Trophoblast cell (in vitro differentiated cells and primary cell): ENCODE measurements at regions not wholly inside any gene's neighbourhood (a gene's known extent, or its start where the extent isn't known, plus 50 kb on each side); places are given as distances from the start of the nearest gene placed in this dataset.
A peak's percentile ranks its signal among the peaks of the same experiment; 100 is the strongest.

Experiments
- DNase-seq, 2 donors: peaks; one replicate each; pipeline ENCODE4 v3.0.0-alpha.2; 2016
- H2AFZ ChIP-seq: 2 replicates; pipeline ENCODE4 v1.6.1; 2013; ENCODE audit warnings: low read length, moderate library complexity, mild to moderate bottlenecking; ENCODE audit not compliant: insufficient read depth, poor library complexity
- H2AK5ac ChIP-seq: 2 replicates; pipeline ENCODE4 v1.6.1; 2013; ENCODE audit warnings: mild to moderate bottlenecking, low read length
- H2BK120ac ChIP-seq: 2 replicates; pipeline ENCODE4 v1.6.1; 2013; ENCODE audit warnings: low read length, mild to moderate bottlenecking, moderate library complexity; ENCODE audit not compliant: insufficient read depth, poor library complexity
- H2BK12ac ChIP-seq: 2 replicates; pipeline ENCODE4 v1.6.1; 2013; ENCODE audit warnings: mild to moderate bottlenecking, low read length, moderate library complexity
- H2BK5ac ChIP-seq: 2 replicates; pipeline ENCODE4 v1.6.1; 2013; ENCODE audit warnings: low read length, low read depth, moderate library complexity, mild to moderate bottlenecking; ENCODE audit not compliant: poor library complexity
- H3K14ac ChIP-seq: 2 replicates; pipeline ENCODE4 v1.6.1; 2013; ENCODE audit warnings: mild to moderate bottlenecking, low read length
- H3K18ac ChIP-seq: 2 replicates; pipeline ENCODE4 v1.6.1; 2013; ENCODE audit warnings: mild to moderate bottlenecking, low read length
- H3K23ac ChIP-seq: 2 replicates; pipeline ENCODE4 v1.6.1; 2013; ENCODE audit warnings: low read length
- H3K27ac ChIP-seq: 2 replicates; pipeline ENCODE4 v1.5.1; 2013; ENCODE audit warnings: low read depth, mild to moderate bottlenecking, inconsistent platforms, low read length, moderate library complexity
- H3K27me3 ChIP-seq: 2 replicates; pipeline ENCODE4 v1.6.1; 2013; ENCODE audit warnings: inconsistent platforms, mild to moderate bottlenecking, low read length, moderate library complexity; ENCODE audit not compliant: insufficient read depth
- H3K36me3 ChIP-seq, 2 experiments: 1 replicate in 1 of 2; 2 replicates in 1 of 2; pipeline ENCODE4 v1.6.1; 2013; ENCODE audit warnings: low read length in 2 of 2, mild to moderate bottlenecking in 2 of 2, moderate library complexity in 1 of 2; ENCODE audit not compliant: insufficient read depth in 2 of 2, control insufficient read depth in 1 of 2
- H3K4ac ChIP-seq: 2 replicates; pipeline ENCODE4 v1.6.1; 2013; ENCODE audit warnings: low read depth, mild to moderate bottlenecking, low read length, moderate library complexity
- H3K4me1 ChIP-seq, 2 experiments: 1 replicate in 1 of 2; 2 replicates in 1 of 2; pipeline ENCODE4 v1.6.1; 2013; ENCODE audit warnings: low read length in 2 of 2, mild to moderate bottlenecking in 2 of 2, moderate library complexity in 1 of 2; ENCODE audit not compliant: insufficient read depth in 2 of 2, control insufficient read depth in 1 of 2
- H3K4me2 ChIP-seq: 2 replicates; pipeline ENCODE4 v1.6.1; 2013; ENCODE audit warnings: inconsistent platforms, mild to moderate bottlenecking, low read length, moderate library complexity
- H3K4me3 ChIP-seq: 2 replicates; pipeline ENCODE4 v1.5.1; 2013; ENCODE audit warnings: mild to moderate bottlenecking, low read depth, low read length, inconsistent platforms
- H3K79me1 ChIP-seq: one replicate; pipeline ENCODE4 v1.6.1; 2013; ENCODE audit warnings: low read length
- H3K79me2 ChIP-seq: 2 replicates; pipeline ENCODE4 v1.6.1; 2013; ENCODE audit warnings: low read length, mild to moderate bottlenecking; ENCODE audit not compliant: control insufficient read depth, insufficient read depth, poor library complexity
- H3K9ac ChIP-seq: 2 replicates; pipeline ENCODE4 v1.6.1; 2013; ENCODE audit warnings: mild to moderate bottlenecking, low read length
- H3K9me3 ChIP-seq: 2 replicates; pipeline ENCODE4 v1.6.1; 2013; ENCODE audit warnings: low read depth, mild to moderate bottlenecking, control low read depth, inconsistent platforms, low read length; ENCODE audit not compliant: insufficient read depth
- H4K12ac ChIP-seq: 2 replicates; pipeline ENCODE4 v1.6.1; 2013; ENCODE audit warnings: low read depth, mild to moderate bottlenecking, low read length, moderate library complexity
- H4K8ac ChIP-seq: 2 replicates; pipeline ENCODE4 v1.6.1; 2013; ENCODE audit warnings: low read depth, mild to moderate bottlenecking, low read length, moderate library complexity
- H4K91ac ChIP-seq: one replicate; pipeline ENCODE4 v1.6.1; 2013; ENCODE audit warnings: low read depth, mild to moderate bottlenecking, low read length, moderate library complexity
- WGBS: extraction: QIAGEN DNeasy Blood & Tissue Kit; methylation state at CpG from one replicate; pipeline ENCODE4 v1.1.7; 2013; ENCODE audit warnings: missing lambda C conversion rate; ENCODE audit not compliant: insufficient read length, insufficient coverage; ENCODE audit errors: extremely low coverage; 5-methylcytosine and 5-hydroxymethylcytosine counted together

GRCh38 chr11:106277484-106277883, 200.0 kb downstream of the AASDHPPT start:
- DNase-seq: no peak
- H3K14ac ChIP-seq: no peak overlapping the region
- no peaks in the 10 kb centered on the region for H3K36me3 ChIP-seq
- no peaks in the 10 kb centered on the region for H3K79me2 ChIP-seq
- H3K4me2 ChIP-seq: no peak overlapping the region
- no peak overlapping the region for H4K91ac ChIP-seq
- H3K79me1 ChIP-seq: no peaks in the 10 kb centered on the region
- no peak overlapping the region for H4K8ac ChIP-seq
- no peak overlapping the region for H2BK5ac ChIP-seq
- no peak overlapping the region for H3K4me3 ChIP-seq
- H3K4ac ChIP-seq: no peak overlapping the region
- no peak overlapping the region for H2BK12ac ChIP-seq
- no peak overlapping the region for H3K9ac ChIP-seq
- H3K23ac ChIP-seq: no peak overlapping the region
- H3K9me3 ChIP-seq: no peaks in the 10 kb centered on the region
- no peak overlapping the region for H3K27ac ChIP-seq
- H2BK120ac ChIP-seq: no peak overlapping the region
- H4K12ac ChIP-seq: no peak overlapping the region
- no peak overlapping the region for H2AFZ ChIP-seq
- no peak overlapping the region for H3K18ac ChIP-seq
- no peak overlapping the region for H2AK5ac ChIP-seq
- H3K4me1 ChIP-seq: peaks cover 0 to 3% of the 10 kb centered on the region in 2 experiments
- H3K27me3 ChIP-seq: no peaks in the 10 kb centered on the region

- Histone ChIP-seq H4K91ac (no peak overlapping the region), H3K9me3 (no peaks in the 10 kb centered on the region), H4K12ac (no peak overlapping the region), H2BK5ac (no peak overlapping the region), H3K36me3 (no peaks in the 10 kb centered on the region), H3K79me1 (no peaks in the 10 kb centered on the region), H3K27ac (no peak overlapping the region), H2BK12ac (no peak overlapping the region), H2AFZ (no peak overlapping the region), H3K18ac (no peak overlapping the region), H3K4me1 (peaks cover 0 to 3% of the 10 kb centered on the region in 2 experiments), H3K9ac (no peak overlapping the region), H3K4me3 (no peak overlapping the region), H2AK5ac (no peak overlapping the region), H3K23ac (no peak overlapping the region), H3K4me2 (no peak overlapping the region), H3K14ac (no peak overlapping the region), H3K27me3 (no peaks in the 10 kb centered on the region), H2BK120ac (no peak overlapping the region), H3K4ac (no peak overlapping the region), H4K8ac (no peak overlapping the region), H3K79me2 (no peaks in the 10 kb centered on the region)
- peak in 1 of 2 donors; percentile 77 for DNase-seq
Measured at GRCh38 chr11:106278391-106278790, 200.9 kb downstream of the AASDHPPT start.

GRCh38 chr11:106280036-106280435, 202.6 kb downstream of the AASDHPPT start:
- Histone ChIP-seq H3K18ac (no peak overlapping the region), H3K4me2 (no peak overlapping the region), H3K36me3 (no peaks in the 10 kb centered on the region), H4K8ac (no peak overlapping the region), H2BK5ac (no peak overlapping the region), H3K14ac (no peak overlapping the region), H3K23ac (no peak overlapping the region), H3K79me1 (no peaks in the 10 kb centered on the region), H2BK12ac (no peak overlapping the region), H3K27ac (no peak overlapping the region), H4K91ac (no peak overlapping the region), H4K12ac (no peak overlapping the region), H3K27me3 (no peaks in the 10 kb centered on the region), H3K9ac (no peak overlapping the region), H3K4ac (no peak overlapping the region), H2AK5ac (no peak overlapping the region), H2AFZ (no peak overlapping the region), H3K79me2 (no peaks in the 10 kb centered on the region), H2BK120ac (no peak overlapping the region), H3K4me1 (peaks cover 0 to 3% of the 10 kb centered on the region in 2 experiments), H3K4me3 (no peak overlapping the region), H3K9me3 (no peaks in the 10 kb centered on the region)
- WGBS: no CpG with 5 or more reads among the region's 1 CpG
- DNase-seq: no peak

- H4K91ac ChIP-seq: no peak overlapping the region
- no peak overlapping the region for H4K12ac ChIP-seq
- no peaks in the 10 kb centered on the region for H3K79me2 ChIP-seq
- H2AFZ ChIP-seq: no peak overlapping the region
- H3K27me3 ChIP-seq: no peaks in the 10 kb centered on the region
- H2AK5ac ChIP-seq: peak overlapping the region; percentile 9
- H3K9ac ChIP-seq: no peak overlapping the region
- no peaks in the 10 kb centered on the region for H3K79me1 ChIP-seq
- H3K9me3 ChIP-seq: no peaks in the 10 kb centered on the region
- H4K8ac ChIP-seq: no peak overlapping the region
- peak overlapping the region; percentile 21 for H2BK5ac ChIP-seq
- no peak overlapping the region for H3K4me3 ChIP-seq
- peak in 1 of 2 donors; percentile 79 for DNase-seq
- peak overlapping the region; percentile 15 for H2BK120ac ChIP-seq
- no peak overlapping the region for H3K14ac ChIP-seq
- H3K4me1 ChIP-seq: peaks cover 0 to 3% of the 10 kb centered on the region in 2 experiments
- H3K18ac ChIP-seq: no peak overlapping the region
- WGBS: no CpG with 5 or more reads among the region's 3 CpGs
- H3K27ac ChIP-seq: no peak overlapping the region
- peak overlapping the region; percentile 8 for H2BK12ac ChIP-seq
- H3K36me3 ChIP-seq: no peaks in the 10 kb centered on the region
- H3K4me2 ChIP-seq: no peak overlapping the region
- H3K23ac ChIP-seq: no peak overlapping the region
- H3K4ac ChIP-seq: no peak overlapping the region
Measured at GRCh38 chr11:106281455-106282173, 204.2 kb downstream of the AASDHPPT start.
